ENCODE measurements at regions not wholly inside any gene's neighbourhood (a gene's known extent, or its start where the extent isn't known, plus 50 kb on each side); places are given as distances from the start of the nearest gene placed in this dataset.

DNA sequence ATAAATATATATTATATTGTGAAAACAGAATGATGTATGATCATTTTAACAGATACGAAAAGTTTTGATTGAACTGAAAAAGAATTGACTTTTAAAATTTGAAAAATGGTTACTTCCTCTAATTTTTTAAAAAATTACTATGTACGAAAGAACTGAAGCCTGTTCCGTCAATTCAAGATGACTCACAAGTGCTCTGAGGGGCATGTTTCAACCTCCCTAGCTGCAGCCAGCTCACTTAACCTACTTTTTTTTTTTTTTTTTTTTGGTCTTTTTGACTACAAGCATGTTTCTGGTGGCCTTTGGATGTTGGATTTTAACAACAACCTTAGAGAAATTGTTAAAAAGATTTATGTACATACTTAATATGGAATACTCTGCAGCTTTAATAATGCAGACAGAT is 1139.3 kb downstream of the DIAPH3 start:
- Histone ChIP-seq H3K9ac (ENCODE audit: control insufficient read depth, insufficient read depth, low read length) (no peak overlapping the region), H3K27me3 (replicated peaks in 1 of 2; ENCODE audit: control insufficient read depth in 2 of 2, insufficient read depth in 2 of 2, low read length in 1 of 2) (no peaks in the 10 kb centered on the region), H3K27ac (ENCODE audit: control insufficient read depth, insufficient read depth) (no peak overlapping the region), H4K20me1 (ENCODE audit: control insufficient read depth, insufficient read depth) (no peaks in the 10 kb centered on the region), H3K9me3 (replicated peaks; ENCODE audit: control insufficient read depth, insufficient read depth, low read length) (no peaks in the 10 kb centered on the region), H3K4me1 (ENCODE audit: control insufficient read depth, insufficient read depth, low read length) (no peaks in the 10 kb centered on the region), H3K4me3 (no peak overlapping the region), H3K36me3 (ENCODE audit: control insufficient read depth in 2 of 2, insufficient read depth in 2 of 2, low read length in 1 of 2) (no peaks in the 10 kb centered on the region), H3K79me2 (ENCODE audit: control insufficient read depth, insufficient read depth, low read length) (no peaks in the 10 kb centered on the region), H3K4me2 (ENCODE audit: control insufficient read depth, insufficient read depth) (no peak overlapping the region), H2AFZ (ENCODE audit: control insufficient read depth, low read depth, low read length) (no peak overlapping the region)
- ChIA-PET RAD21 (ENCODE audit: unreplicated experiment) (no interaction called here), POLR2A (no interaction called here), SMC1A (ENCODE audit: uncharacterized antibody, unreplicated experiment) (interaction anchor here (0.6 kb wide), 4 partner anchors 68 to 1277 kb away, joined by 3 read pairs; no protein-coding TSS in a partner anchor), CTCF (interaction anchor here (0.7 to 1.3 kb wide), 2 partner anchors 23 to 1092 kb away, joined by 3 to 5 read pairs; no protein-coding TSS in a partner anchor)
- no peak for FAIRE-seq
- in situ Hi-C loops (cut with MboI) = no loop called here
- no peak for DNase-seq (ENCODE audit: low read depth, low spot score)
- intact Hi-C loops (cut with micrococcal nuclease; ENCODE audit: unreplicated experiment) = no loop called here
- no peak for ATAC-seq
- no TSS peak for BruUV-seq (replicated peaks)
- 76% methylated on average over 3 of the region's 3 CpGs for WGBS (ENCODE audit: insufficient coverage, insufficient replicate concordance, low lambda C conversion rate, missing lambda C conversion rate)
- no peak for TF ChIP-seq ZNF217 (IDR thresholded peaks at IDR 0.05)
- no peak for TF ChIP-seq PML (IDR thresholded peaks at IDR 0.05; ENCODE audit: low read length)
- no peak for TF ChIP-seq RB1 (IDR thresholded peaks at IDR 0.05; ENCODE audit: borderline replicate concordance)
- no peak for TF ChIP-seq JUND (IDR thresholded peaks at IDR 0.05; ENCODE audit: low read depth, low read length)
- TF ChIP-seq, protein P1, sequence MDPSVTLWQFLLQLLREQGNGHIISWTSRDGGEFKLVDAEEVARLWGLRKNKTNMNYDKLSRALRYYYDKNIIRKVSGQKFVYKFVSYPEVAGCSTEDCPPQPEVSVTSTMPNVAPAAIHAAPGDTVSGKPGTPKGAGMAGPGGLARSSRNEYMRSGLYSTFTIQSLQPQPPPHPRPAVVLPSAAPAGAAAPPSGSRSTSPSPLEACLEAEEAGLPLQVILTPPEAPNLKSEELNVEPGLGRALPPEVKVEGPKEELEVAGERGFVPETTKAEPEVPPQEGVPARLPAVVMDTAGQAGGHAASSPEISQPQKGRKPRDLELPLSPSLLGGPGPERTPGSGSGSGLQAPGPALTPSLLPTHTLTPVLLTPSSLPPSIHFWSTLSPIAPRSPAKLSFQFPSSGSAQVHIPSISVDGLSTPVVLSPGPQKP (IDR thresholded peaks at IDR 0.05; ENCODE audit: low read depth, low read length) = no peak
- no peak for TF ChIP-seq BRCA1 (IDR thresholded peaks at IDR 0.05; ENCODE audit: low read depth, low read length)
- no peak for TF ChIP-seq ZNF274 (IDR thresholded peaks at IDR 0.05; ENCODE audit: insufficient read depth, insufficient read length)
- TF ChIP-seq, protein P2, sequence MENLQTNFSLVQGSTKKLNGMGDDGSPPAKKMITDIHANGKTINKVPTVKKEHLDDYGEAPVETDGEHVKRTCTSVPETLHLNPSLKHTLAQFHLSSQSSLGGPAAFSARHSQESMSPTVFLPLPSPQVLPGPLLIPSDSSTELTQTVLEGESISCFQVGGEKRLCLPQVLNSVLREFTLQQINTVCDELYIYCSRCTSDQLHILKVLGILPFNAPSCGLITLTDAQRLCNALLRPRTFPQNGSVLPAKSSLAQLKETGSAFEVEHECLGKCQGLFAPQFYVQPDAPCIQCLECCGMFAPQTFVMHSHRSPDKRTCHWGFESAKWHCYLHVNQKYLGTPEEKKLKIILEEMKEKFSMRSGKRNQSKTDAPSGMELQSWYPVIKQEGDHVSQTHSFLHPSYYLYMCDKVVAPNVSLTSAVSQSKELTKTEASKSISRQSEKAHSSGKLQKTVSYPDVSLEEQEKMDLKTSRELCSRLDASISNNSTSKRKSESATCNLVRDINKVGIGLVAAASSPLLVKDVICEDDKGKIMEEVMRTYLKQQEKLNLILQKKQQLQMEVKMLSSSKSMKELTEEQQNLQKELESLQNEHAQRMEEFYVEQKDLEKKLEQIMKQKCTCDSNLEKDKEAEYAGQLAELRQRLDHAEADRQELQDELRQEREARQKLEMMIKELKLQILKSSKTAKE (IDR thresholded peaks at IDR 0.05; ENCODE audit: low read depth, poor library complexity, severe bottlenecking) = no peak
- TF ChIP-seq, protein P3, sequence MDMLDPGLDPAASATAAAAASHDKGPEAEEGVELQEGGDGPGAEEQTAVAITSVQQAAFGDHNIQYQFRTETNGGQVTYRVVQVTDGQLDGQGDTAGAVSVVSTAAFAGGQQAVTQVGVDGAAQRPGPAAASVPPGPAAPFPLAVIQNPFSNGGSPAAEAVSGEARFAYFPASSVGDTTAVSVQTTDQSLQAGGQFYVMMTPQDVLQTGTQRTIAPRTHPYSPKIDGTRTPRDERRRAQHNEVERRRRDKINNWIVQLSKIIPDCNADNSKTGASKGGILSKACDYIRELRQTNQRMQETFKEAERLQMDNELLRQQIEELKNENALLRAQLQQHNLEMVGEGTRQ (IDR thresholded peaks at IDR 0.05; ENCODE audit: borderline replicate concordance, low read depth, low read length) = no peak
- TF ChIP-seq SIN3A (IDR thresholded peaks at IDR 0.05; ENCODE audit: low read depth, low read length) = no peak
